Stimulated activated CD8-positive, alpha-beta memory T cell treated with anti-CD3 and anti-CD28 coated beads, Interleukin-4, amount 100 ng/mL, for 24 hours (primary cell): ENCODE measurements at regions not wholly inside any gene's neighbourhood (a gene's known extent, or its start where the extent isn't known, plus 50 kb on each side); places are given as distances from the start of the nearest gene placed in this dataset.

ENCODE experiments used
- DNase-seq: peaks from one replicate; pipeline ENCODE4 v3.0.0-alpha.2; 2020; ENCODE audit warnings: low read depth

DNA sequence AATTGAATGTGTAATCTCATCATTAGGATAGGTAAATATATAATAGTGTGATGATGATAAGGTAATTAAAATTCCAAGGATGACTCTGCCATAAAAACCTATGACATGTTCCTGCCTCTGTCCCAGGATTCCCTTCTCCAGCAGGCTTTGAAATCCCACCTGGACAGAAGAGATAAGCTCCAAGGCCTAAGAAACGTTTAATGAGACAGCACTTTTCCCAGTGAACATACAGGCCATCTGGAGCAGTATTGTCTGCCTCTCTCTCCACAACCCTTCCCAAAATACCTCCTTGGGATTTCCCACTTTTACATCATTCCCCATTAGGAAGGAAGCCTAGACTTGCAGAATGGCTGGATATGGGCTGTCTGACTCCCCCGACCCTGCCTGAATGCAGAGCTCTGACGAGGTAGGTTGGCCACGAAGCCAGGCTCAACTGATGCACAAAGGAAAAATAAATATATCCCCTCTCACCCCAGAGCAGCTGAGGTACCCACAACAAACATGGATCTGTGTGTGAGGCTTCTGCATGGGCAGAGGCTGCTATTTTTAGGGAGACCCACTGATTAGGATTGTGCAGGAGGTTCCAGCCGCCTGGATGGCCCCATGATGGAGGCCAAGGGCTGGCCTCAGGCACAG lies 71.0 kb downstream of the TMPRSS5 start:
- DNase-seq: no peak

DNA sequence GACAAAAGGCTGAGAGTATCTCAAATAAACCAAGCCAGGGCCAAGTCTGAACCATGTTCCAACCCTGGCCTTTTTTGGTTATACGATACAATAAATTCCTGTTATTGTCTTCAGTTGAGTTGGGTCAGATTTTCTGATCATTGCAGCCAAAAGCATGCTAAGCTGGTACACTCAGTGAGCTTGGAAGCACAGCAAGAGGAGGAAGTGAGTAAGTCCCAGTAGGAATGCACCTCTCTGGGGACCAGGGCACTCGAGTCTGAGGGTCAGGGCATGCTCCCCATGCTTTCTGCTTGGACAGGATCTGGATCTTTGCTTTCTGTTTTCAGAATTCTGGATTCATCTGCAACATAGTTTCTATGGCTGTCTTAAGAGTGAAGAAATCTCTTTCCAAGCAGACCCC lies 73.1 kb downstream of the TMPRSS5 start:
- no peak for DNase-seq

GRCh38 chr11:113629562-113629961 lies 76.5 kb downstream of the TMPRSS5 start:
- no peak for DNase-seq

GRCh38 chr11:113628912-113629311 lies 77.2 kb downstream of the TMPRSS5 start:
- DNase-seq: no peak

- no peak for DNase-seq
Measured at GRCh38 chr11:113627946-113628345, 78.2 kb downstream of the TMPRSS5 start.

DNA sequence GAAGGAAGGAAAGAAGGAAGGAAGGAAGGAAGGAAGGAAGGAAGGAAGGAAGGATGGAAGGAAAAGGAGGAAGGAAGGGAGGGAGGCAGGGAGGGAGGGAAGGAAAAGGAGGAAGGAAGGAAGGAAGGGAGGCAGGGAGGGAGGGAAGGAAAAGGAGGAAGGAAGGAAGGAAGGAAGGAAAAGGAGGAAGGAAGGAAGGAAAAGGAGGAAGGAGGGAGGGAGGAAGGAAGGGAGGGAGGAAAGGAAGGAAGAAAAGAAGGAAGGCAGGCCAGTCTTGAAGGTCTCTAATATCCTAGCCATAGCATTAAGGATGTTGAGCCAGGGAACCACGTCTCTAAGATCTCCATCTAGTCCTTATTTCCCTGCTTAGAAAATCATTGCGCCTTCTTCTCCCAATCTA lies 78.8 kb downstream of the TMPRSS5 start:
- DNase-seq: no peak

GRCh38 chr11:113626736-113627135 lies 79.4 kb downstream of the TMPRSS5 start:
- no peak for DNase-seq

DNA sequence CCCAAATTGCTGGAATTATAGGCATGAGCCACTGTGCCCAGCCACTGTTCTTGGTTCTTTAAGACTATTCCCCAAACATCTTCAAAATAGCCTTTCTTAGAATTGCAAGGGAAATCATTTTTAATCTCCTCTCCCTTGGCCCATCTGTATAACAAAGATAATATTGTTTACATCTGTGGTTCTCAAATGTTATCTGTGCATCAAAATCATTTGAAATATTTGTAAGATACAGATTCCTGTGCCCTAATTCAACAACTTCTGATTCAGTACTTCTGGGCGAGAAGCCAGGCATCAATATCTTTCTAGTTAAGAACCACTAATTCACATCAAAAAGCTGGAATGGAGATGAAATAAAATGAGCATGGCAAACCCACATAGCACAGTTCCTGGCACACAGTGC lies 83.0 kb downstream of the TMPRSS5 start:
- DNase-seq: no peak

DNA sequence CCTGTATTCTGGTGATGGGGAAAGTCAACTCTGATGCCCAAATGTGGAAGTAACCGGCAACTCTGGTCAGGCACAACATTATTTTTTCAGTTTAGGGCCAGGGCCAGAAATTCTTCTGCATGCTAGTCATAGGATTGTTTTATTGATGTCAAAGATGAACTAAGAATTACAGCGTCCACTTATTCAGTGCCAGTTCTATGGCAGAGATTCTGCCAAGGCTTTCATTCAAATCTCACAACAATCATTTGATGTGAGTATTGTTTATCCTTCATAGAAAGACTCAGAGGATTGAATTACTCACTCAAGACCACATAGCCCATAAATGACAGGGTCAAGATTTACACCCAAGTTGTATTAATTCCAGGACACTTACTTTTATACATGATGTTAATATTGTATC lies 87.7 kb downstream of the TMPRSS5 start:
- no peak for DNase-seq

DNA sequence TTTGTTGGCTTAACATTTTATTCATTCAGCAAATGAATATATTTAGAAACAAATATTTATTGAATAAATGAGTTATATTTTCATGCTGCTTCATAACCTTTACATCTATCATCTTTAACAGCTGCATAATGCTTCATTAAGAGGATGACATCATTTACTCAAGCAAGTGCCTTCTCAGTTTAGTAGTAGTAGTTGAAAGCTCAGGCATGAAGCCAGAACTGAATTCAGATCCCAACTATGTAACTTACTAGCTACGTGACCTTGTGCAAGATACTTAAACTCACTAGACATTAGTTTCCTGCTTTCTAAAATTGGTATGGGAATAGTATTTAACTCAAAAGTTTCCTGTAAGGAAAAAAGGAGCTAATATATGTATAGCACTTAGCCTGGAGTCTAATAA lies 90.3 kb downstream of the TMPRSS5 start:
- no peak for DNase-seq

- no peak for DNase-seq
Measured at GRCh38 chr11:113615098-113615497, 91.0 kb downstream of the TMPRSS5 start.

- DNase-seq: no peak
Measured at GRCh38 chr11:113614097-113614496, 92.0 kb downstream of the TMPRSS5 start.

GRCh38 chr11:113613619-113614018 lies 92.5 kb downstream of the TMPRSS5 start:
- DNase-seq: no peak

- no peak for DNase-seq
Measured at GRCh38 chr11:113604186-113604585, 101.9 kb downstream of the TMPRSS5 start.

- no peak for DNase-seq
Measured at GRCh38 chr11:113603277-113604059, 102.6 kb downstream of the TMPRSS5 start.

DNA sequence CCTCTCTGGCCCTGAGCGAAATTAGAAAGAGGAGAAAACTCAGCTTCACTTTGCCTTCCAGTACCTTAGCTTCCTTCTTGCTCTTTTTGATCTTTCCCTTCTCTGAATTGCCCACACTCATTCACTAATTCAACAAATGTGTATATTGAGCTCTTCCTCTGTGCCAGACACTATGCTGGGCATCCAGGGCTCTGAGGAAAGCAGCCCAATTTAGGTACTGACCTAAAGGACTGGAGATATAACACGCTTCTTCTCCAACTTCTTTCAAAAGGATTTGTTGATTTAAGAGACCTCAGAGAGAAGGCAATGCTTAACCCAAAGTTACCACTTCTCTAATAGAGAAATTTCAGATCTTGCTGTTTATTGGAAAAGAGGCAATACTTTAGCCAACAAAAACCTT lies 103.6 kb downstream of the TMPRSS5 start:
- DNase-seq: no peak

DNA sequence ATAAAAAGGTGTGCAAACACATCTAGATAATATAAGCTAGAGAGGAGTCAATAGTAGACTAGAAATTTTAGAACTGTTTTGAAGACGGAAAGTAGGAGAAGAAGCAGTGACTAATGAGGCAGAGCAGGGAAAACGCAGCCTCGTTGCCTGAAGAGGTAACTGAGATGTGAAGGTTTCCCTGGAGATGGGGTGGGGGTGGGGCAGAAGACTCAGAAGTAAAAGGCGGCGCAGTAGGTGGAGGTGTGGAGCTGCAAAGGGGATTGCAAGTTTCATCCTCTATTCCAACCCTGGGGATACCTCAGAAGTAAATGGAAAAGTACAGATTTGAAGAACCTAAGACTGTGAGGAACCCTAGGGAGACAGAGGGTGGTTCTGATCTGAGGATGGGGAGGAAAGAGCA lies 109.5 kb downstream of the TMPRSS5 start:
- no peak for DNase-seq

- no peak for DNase-seq
Measured at GRCh38 chr11:113595810-113596594, 110.1 kb downstream of the TMPRSS5 start.

DNA sequence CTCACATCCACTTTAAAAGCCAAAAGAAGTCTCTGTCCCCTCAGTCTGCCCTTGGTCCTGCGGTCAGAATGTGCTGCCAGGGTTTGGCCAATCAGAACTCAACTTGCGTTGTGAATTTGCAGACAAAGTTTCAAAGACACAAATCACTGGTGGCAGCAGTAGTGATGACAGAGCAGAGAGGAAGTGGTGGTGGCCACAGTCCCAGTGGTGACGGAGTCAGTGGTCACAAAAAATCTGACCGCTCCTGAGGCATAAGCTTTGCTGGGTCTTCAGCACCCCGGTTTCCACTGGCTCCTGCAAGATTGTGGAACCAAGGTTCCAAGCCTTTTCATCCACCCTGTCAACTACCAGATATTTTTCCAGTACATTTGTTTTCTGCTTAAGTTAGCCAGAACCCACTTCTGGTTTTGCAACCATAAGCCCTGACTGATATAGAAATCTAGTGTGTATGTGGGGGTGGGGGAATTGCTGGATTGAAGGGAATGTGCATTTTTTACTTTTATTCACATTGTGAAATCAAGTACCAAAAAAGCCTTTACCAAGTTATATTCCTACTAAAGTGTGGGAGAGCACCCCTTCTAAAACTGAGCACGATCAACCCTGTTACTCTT lies 112.3 kb downstream of the TMPRSS5 start:
- DNase-seq: no peak

DNA sequence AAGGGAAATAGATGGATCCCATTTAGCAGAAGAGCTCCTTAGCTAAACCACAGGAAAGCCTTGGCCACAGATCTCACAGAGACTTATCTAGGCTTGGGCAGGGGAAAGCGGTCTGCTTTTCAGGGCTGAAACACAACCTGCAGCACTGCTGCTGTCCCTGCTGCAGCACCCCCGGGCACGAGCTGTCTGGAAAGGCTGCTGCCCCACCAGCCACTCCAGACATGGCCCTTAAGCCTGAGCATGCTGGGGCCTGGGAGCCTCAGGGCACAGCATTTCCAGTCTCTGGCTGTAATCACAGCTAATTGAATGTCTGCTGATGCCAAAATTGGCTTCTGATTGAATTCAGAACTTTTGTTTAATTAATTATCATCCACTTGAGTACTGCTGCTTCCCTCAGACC lies 115.0 kb downstream of the TMPRSS5 start:
- DNase-seq: no peak

DNA sequence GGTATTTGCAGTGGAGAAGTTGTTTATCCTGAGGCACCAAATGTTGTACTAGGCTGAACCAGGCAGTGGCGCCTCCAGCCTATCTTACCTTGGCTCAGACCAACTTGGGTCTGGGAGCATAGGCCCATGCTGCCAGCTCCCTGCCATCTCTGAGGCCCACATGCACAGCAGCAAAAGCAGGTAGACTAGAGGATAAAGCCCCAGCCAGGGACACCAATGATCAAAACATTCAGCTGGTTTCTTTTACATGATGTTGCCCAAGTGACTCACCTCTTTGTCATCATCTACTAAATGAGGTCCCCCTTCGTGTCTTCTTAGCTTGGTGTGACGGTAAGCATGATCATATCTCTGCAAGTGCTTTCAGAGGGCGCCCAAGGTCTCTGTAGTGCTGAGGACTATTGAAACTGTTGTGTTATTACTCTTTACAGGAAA lies 112.1 kb upstream of the DRD2 start:
- DNase-seq: no peak

DNA sequence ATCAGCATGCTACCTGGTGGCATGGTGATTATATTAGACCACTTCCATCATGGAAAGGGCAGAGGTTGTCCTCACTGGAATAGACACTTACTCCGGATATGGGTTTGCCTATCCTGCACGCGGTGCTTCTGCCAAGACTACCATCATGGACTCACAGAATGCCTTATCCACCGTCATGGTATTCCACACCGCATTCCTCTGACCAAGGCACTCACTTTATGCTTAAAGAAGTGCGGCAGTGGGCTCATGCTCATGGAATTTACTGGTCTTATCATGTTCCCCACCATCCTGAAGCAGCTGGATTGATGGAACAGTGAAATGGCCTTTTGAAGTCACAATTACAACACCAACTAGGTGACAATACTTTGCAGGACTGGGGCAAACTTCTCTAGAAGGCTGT lies 109.2 kb upstream of the DRD2 start:
- DNase-seq: no peak

DNA sequence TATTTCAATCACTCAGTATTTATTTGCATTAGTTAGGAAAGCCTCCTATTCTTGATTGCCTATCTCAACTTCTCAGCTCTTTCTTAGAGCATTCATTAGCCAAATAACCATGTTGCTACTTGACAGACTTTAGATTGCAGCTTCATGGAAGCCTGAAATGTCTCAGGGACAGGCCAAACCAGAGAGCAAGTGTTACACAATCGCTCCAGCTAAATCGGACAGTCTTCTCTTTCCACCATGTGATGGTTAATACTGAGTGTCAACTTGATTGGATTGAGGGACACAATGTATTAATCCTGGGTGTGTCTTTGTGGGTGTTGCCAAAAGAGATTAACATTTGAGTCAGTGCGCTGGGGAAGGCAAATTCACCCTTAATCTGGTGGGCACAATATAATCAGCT lies 106.5 kb upstream of the DRD2 start:
- no peak for DNase-seq
